GM18867 (cell line): ENCODE measurements at regions not wholly inside any gene's neighbourhood (a gene's known extent, or its start where the extent isn't known, plus 50 kb on each side); places are given as distances from the start of the nearest gene placed in this dataset.

Experiments used
- ATAC-seq: cut with Tn5 transposase; IDR thresholded peaks from one replicate; pipeline ENCODE4 v1.9.1; 2021; ENCODE audit warnings: mild to moderate bottlenecking, moderate library complexity; ENCODE audit not compliant: unreplicated experiment

- ATAC-seq = no peak
Observed at GRCh38 chr10:120641695-120642094, 184.7 kb downstream of the PLPP4 start.

- no peak for ATAC-seq
Observed at GRCh38 chr10:120643351-120643750, 186.3 kb downstream of the PLPP4 start.

GRCh38 chr10:120644556-120645410 lies 187.8 kb downstream of the PLPP4 start:
- ATAC-seq = no peak

GRCh38 chr10:120646159-120646732 lies 189.2 kb downstream of the PLPP4 start:
- no peak for ATAC-seq

- no peak for ATAC-seq
Observed at GRCh38 chr10:120646738-120647456, 189.9 kb downstream of the PLPP4 start.

- ATAC-seq = no peak
Observed at GRCh38 chr10:120650705-120651399, 193.8 kb downstream of the PLPP4 start.

GRCh38 chr10:120656107-120656506 lies 195.1 kb upstream of the WDR11 start:
- ATAC-seq = no peak

- ATAC-seq = no peak
Observed at GRCh38 chr10:120657371-120657770, 193.8 kb upstream of the WDR11 start.

GRCh38 chr10:120658943-120659885 lies 191.9 kb upstream of the WDR11 start:
- ATAC-seq = no peak

GRCh38 chr10:120666308-120666707 lies 184.9 kb upstream of the WDR11 start:
- no peak for ATAC-seq

- no peak for ATAC-seq
Observed at GRCh38 chr10:120667276-120667675, 183.9 kb upstream of the WDR11 start.

GRCh38 chr10:120671491-120671890 lies 179.7 kb upstream of the WDR11 start:
- ATAC-seq = no peak

- no peak for ATAC-seq
Observed at GRCh38 chr10:120683454-120683853, 167.7 kb upstream of the WDR11 start.

- no peak for ATAC-seq
Observed at GRCh38 chr10:120684226-120684625, 166.9 kb upstream of the WDR11 start.

- no peak for ATAC-seq
Observed at GRCh38 chr10:120685136-120685535, 166.0 kb upstream of the WDR11 start.

GRCh38 chr10:120688928-120689327 lies 162.2 kb upstream of the WDR11 start:
- no peak for ATAC-seq

GRCh38 chr10:120689777-120690529 lies 161.2 kb upstream of the WDR11 start:
- ATAC-seq = no peak

GRCh38 chr10:120691625-120692024 lies 159.5 kb upstream of the WDR11 start:
- ATAC-seq = no peak

GRCh38 chr10:120700426-120700825 lies 150.7 kb upstream of the WDR11 start:
- no peak for ATAC-seq
